ENCODE measurements at regions not wholly inside any gene's neighbourhood (a gene's known extent, or its start where the extent isn't known, plus 50 kb on each side); places are given as distances from the start of the nearest gene placed in this dataset.

- TF ChIP-seq POLR2AphosphoS5 (IDR thresholded peaks at IDR 0.05; ENCODE audit: low read depth, low read length), result no peak
- TF ChIP-seq POU2F2 (IDR thresholded peaks at IDR 0.05; ENCODE audit: low read depth, low read length), result no peak
- TF ChIP-seq POLR2A (IDR thresholded peaks at IDR 0.05; ENCODE audit: low read depth, low read length), result no peak
- no peak for TF ChIP-seq PAX5 (IDR thresholded peaks at IDR 0.05; ENCODE audit: insufficient read depth, low read length, severe bottlenecking)
- TF ChIP-seq TAF1 (IDR thresholded peaks at IDR 0.05; ENCODE audit: low read depth, low read length), result no peak
- TF ChIP-seq SPI1 (IDR thresholded peaks at IDR 0.05; ENCODE audit: low read depth, low read length), result no peak
- FAIRE-seq (no peak), DNase-seq (ENCODE audit: insufficient read length, low spot score) (no peak)
These were observed 91.2 kb downstream of the LIPG start for GRCh38 chr18:49652881-49653724.

- no peak for FAIRE-seq
- DNase-seq (ENCODE audit: insufficient read length, low spot score), result no peak
- no peak for TF ChIP-seq TAF1 (IDR thresholded peaks at IDR 0.05; ENCODE audit: low read depth, low read length)
- no peak for TF ChIP-seq SPI1 (IDR thresholded peaks at IDR 0.05; ENCODE audit: low read depth, low read length)
- TF ChIP-seq POLR2A (IDR thresholded peaks at IDR 0.05; ENCODE audit: low read depth, low read length), result no peak
- TF ChIP-seq POLR2AphosphoS5 (IDR thresholded peaks at IDR 0.05; ENCODE audit: low read depth, low read length), result no peak
- no peak for TF ChIP-seq PAX5 (IDR thresholded peaks at IDR 0.05; ENCODE audit: insufficient read depth, low read length, severe bottlenecking)
- TF ChIP-seq POU2F2 (IDR thresholded peaks at IDR 0.05; ENCODE audit: low read depth, low read length), result no peak
These were observed 89.2 kb downstream of the LIPG start for GRCh38 chr18:49651033-49651432.

GRCh38 chr18:49650426-49650891, 88.6 kb downstream of the LIPG start:
- TF ChIP-seq SPI1 (IDR thresholded peaks at IDR 0.05; ENCODE audit: low read depth, low read length), result no peak
- no peak for TF ChIP-seq PAX5 (IDR thresholded peaks at IDR 0.05; ENCODE audit: insufficient read depth, low read length, severe bottlenecking)
- no peak for TF ChIP-seq POLR2AphosphoS5 (IDR thresholded peaks at IDR 0.05; ENCODE audit: low read depth, low read length)
- no peak for TF ChIP-seq TAF1 (IDR thresholded peaks at IDR 0.05; ENCODE audit: low read depth, low read length)
- no peak for TF ChIP-seq POLR2A (IDR thresholded peaks at IDR 0.05; ENCODE audit: low read depth, low read length)
- no peak for TF ChIP-seq POU2F2 (IDR thresholded peaks at IDR 0.05; ENCODE audit: low read depth, low read length)
- DNase-seq (ENCODE audit: insufficient read length, low spot score), result no peak
- no peak for FAIRE-seq

- no peak for FAIRE-seq
- TF ChIP-seq POU2F2 (IDR thresholded peaks at IDR 0.05; ENCODE audit: low read depth, low read length), result no peak
- no peak for TF ChIP-seq POLR2AphosphoS5 (IDR thresholded peaks at IDR 0.05; ENCODE audit: low read depth, low read length)
- TF ChIP-seq TAF1 (IDR thresholded peaks at IDR 0.05; ENCODE audit: low read depth, low read length), result no peak
- no peak for TF ChIP-seq SPI1 (IDR thresholded peaks at IDR 0.05; ENCODE audit: low read depth, low read length)
- TF ChIP-seq PAX5 (IDR thresholded peaks at IDR 0.05; ENCODE audit: insufficient read depth, low read length, severe bottlenecking), result no peak
- TF ChIP-seq POLR2A (IDR thresholded peaks at IDR 0.05; ENCODE audit: low read depth, low read length), result no peak
- no peak for DNase-seq (ENCODE audit: insufficient read length, low spot score)
These were observed 87.0 kb downstream of the LIPG start for GRCh38 chr18:49648811-49649210.

Data from GM12891 (cell line).